T-helper 1 cell treated with Interleukin-12 subunit alpha and Interleukin-12 subunit beta and Interleukin-4 antibody, amounts not matched to agents 30 μg/mL and 1 μg/mL, for 36 hours (primary cell): ENCODE measurements at regions not wholly inside any gene's neighbourhood (a gene's known extent, or its start where the extent isn't known, plus 50 kb on each side); places are given as distances from the start of the nearest gene placed in this dataset.

Source experiments
- H3K27ac Mint-ChIP-seq: one replicate; pipeline ENCODE4 v1.8.0; 2021; ENCODE audit warnings: mild to moderate bottlenecking, mixed read lengths
- H3K27me3 Mint-ChIP-seq: one replicate; pipeline ENCODE4 v1.8.0; 2021; ENCODE audit warnings: low read depth, mixed read lengths
- H3K36me3 Mint-ChIP-seq: one replicate; pipeline ENCODE4 v1.8.0; 2021; ENCODE audit warnings: low read depth, mixed read lengths
- H3K4me1 Mint-ChIP-seq: one replicate; pipeline ENCODE4 v1.8.0; 2021; ENCODE audit warnings: low read depth, mixed read lengths
- H3K4me3 Mint-ChIP-seq: one replicate; pipeline ENCODE4 v1.8.0; 2021; ENCODE audit warnings: mild to moderate bottlenecking, moderate library complexity, mixed read lengths
- H3K9me3 Mint-ChIP-seq: one replicate; pipeline ENCODE4 v1.8.0; 2021; ENCODE audit warnings: mixed read lengths

GRCh38 chr14:58718226-58719205, 80.8 kb downstream of the DACT1 start:
- H3K27ac Mint-ChIP-seq: no peak overlapping the region
- H3K27me3 Mint-ChIP-seq: no peaks in the 10 kb centered on the region
- H3K36me3 Mint-ChIP-seq: no peaks in the 10 kb centered on the region
- no peak overlapping the region for H3K4me3 Mint-ChIP-seq
- H3K9me3 Mint-ChIP-seq: no peaks in the 10 kb centered on the region
- peaks cover 5% of the 10 kb centered on the region for H3K4me1 Mint-ChIP-seq

GRCh38 chr14:58721723-58722122, 84.0 kb downstream of the DACT1 start:
- Mint-ChIP-seq H3K9me3 (no peaks in the 10 kb centered on the region), H3K27ac (no peak overlapping the region), H3K4me1 (no peaks in the 10 kb centered on the region), H3K4me3 (no peak overlapping the region), H3K27me3 (no peaks in the 10 kb centered on the region), H3K36me3 (no peaks in the 10 kb centered on the region)

GRCh38 chr14:58722441-58722840, 84.7 kb downstream of the DACT1 start:
- H3K4me3 Mint-ChIP-seq: no peak overlapping the region
- no peaks in the 10 kb centered on the region for H3K9me3 Mint-ChIP-seq
- H3K27ac Mint-ChIP-seq: no peak overlapping the region
- no peaks in the 10 kb centered on the region for H3K4me1 Mint-ChIP-seq
- H3K27me3 Mint-ChIP-seq: no peaks in the 10 kb centered on the region
- H3K36me3 Mint-ChIP-seq: no peaks in the 10 kb centered on the region

GRCh38 chr14:58724206-58724605, 86.4 kb downstream of the DACT1 start:
- Mint-ChIP-seq H3K27ac (no peak overlapping the region), H3K36me3 (no peaks in the 10 kb centered on the region), H3K4me1 (no peaks in the 10 kb centered on the region), H3K27me3 (no peaks in the 10 kb centered on the region), H3K4me3 (no peak overlapping the region), H3K9me3 (no peaks in the 10 kb centered on the region)

- no peaks in the 10 kb centered on the region for H3K9me3 Mint-ChIP-seq
- no peaks in the 10 kb centered on the region for H3K36me3 Mint-ChIP-seq
- no peak overlapping the region for H3K27ac Mint-ChIP-seq
Observed at GRCh38 chr14:58724702-58725101, 86.9 kb downstream of the DACT1 start.

GRCh38 chr14:58725226-58725625, 87.5 kb downstream of the DACT1 start:
- no peaks in the 10 kb centered on the region for H3K36me3 Mint-ChIP-seq
- no peaks in the 10 kb centered on the region for H3K4me1 Mint-ChIP-seq
- no peak overlapping the region for H3K4me3 Mint-ChIP-seq
- no peaks in the 10 kb centered on the region for H3K27me3 Mint-ChIP-seq
- H3K27ac Mint-ChIP-seq: no peak overlapping the region
- no peaks in the 10 kb centered on the region for H3K9me3 Mint-ChIP-seq

More at GRCh38 chr14:58724702-58725101, 86.9 kb downstream of the DACT1 start:
- Mint-ChIP-seq H3K27me3 (no peaks in the 10 kb centered on the region), H3K4me3 (no peak overlapping the region), H3K4me1 (no peaks in the 10 kb centered on the region)

- Mint-ChIP-seq H3K36me3 (no peaks in the 10 kb centered on the region), H3K27ac (no peak overlapping the region), H3K4me1 (no peaks in the 10 kb centered on the region), H3K9me3 (peaks cover 4% of the 10 kb centered on the region), H3K27me3 (peaks cover 4% of the 10 kb centered on the region), H3K4me3 (no peak overlapping the region)
Observed at GRCh38 chr14:58725871-58726270, 88.1 kb downstream of the DACT1 start.

- Mint-ChIP-seq H3K27ac (no peak overlapping the region), H3K4me1 (peaks cover 4% of the 10 kb centered on the region), H3K27me3 (peaks cover 4% of the 10 kb centered on the region), H3K9me3 (peaks cover 4% of the 10 kb centered on the region), H3K36me3 (no peaks in the 10 kb centered on the region), H3K4me3 (no peak overlapping the region)
Observed at GRCh38 chr14:58730792-58731464, 93.2 kb downstream of the DACT1 start.

- peaks cover 4% of the 10 kb centered on the region for H3K4me1 Mint-ChIP-seq
- H3K4me3 Mint-ChIP-seq: no peak overlapping the region
- H3K27ac Mint-ChIP-seq: no peak overlapping the region
- H3K27me3 Mint-ChIP-seq: peaks cover 4% of the 10 kb centered on the region
- peaks cover 4% of the 10 kb centered on the region for H3K9me3 Mint-ChIP-seq
- H3K36me3 Mint-ChIP-seq: no peaks in the 10 kb centered on the region
Observed at GRCh38 chr14:58731465-58732293, 93.9 kb downstream of the DACT1 start.

GRCh38 chr14:58732387-58732786, 94.6 kb downstream of the DACT1 start:
- H3K4me1 Mint-ChIP-seq: peaks cover 4% of the 10 kb centered on the region
- no peaks in the 10 kb centered on the region for H3K36me3 Mint-ChIP-seq
- no peak overlapping the region for H3K27ac Mint-ChIP-seq
- H3K4me3 Mint-ChIP-seq: no peak overlapping the region
- peaks cover 4% of the 10 kb centered on the region for H3K9me3 Mint-ChIP-seq
- peaks cover 4% of the 10 kb centered on the region for H3K27me3 Mint-ChIP-seq

GRCh38 chr14:58733451-58734208, 95.9 kb downstream of the DACT1 start:
- H3K4me1 Mint-ChIP-seq: peaks cover 4% of the 10 kb centered on the region
- H3K27ac Mint-ChIP-seq: no peak overlapping the region
- no peak overlapping the region for H3K4me3 Mint-ChIP-seq
- peaks cover 4% of the 10 kb centered on the region for H3K9me3 Mint-ChIP-seq
- peaks cover 4% of the 10 kb centered on the region for H3K27me3 Mint-ChIP-seq
- no peaks in the 10 kb centered on the region for H3K36me3 Mint-ChIP-seq

GRCh38 chr14:58735596-58735995, 97.8 kb downstream of the DACT1 start:
- peaks cover 6% of the 10 kb centered on the region for H3K27me3 Mint-ChIP-seq
- no peak overlapping the region for H3K27ac Mint-ChIP-seq
- H3K4me3 Mint-ChIP-seq: no peak overlapping the region
- peaks cover 2% of the 10 kb centered on the region for H3K9me3 Mint-ChIP-seq
- H3K36me3 Mint-ChIP-seq: no peaks in the 10 kb centered on the region
- peaks cover 4% of the 10 kb centered on the region for H3K4me1 Mint-ChIP-seq

- Mint-ChIP-seq H3K4me3 (no peak overlapping the region), H3K9me3 (no peaks in the 10 kb centered on the region), H3K27ac (no peak overlapping the region), H3K36me3 (no peaks in the 10 kb centered on the region), H3K4me1 (peaks cover 4% of the 10 kb centered on the region), H3K27me3 (peaks cover 4% of the 10 kb centered on the region)
Observed at GRCh38 chr14:58736606-58737005, 98.8 kb downstream of the DACT1 start.

- H3K4me3 Mint-ChIP-seq: no peak overlapping the region
- peaks cover 4% of the 10 kb centered on the region for H3K27me3 Mint-ChIP-seq
- H3K4me1 Mint-ChIP-seq: peaks cover 4% of the 10 kb centered on the region
- H3K9me3 Mint-ChIP-seq: no peaks in the 10 kb centered on the region
- no peaks in the 10 kb centered on the region for H3K36me3 Mint-ChIP-seq
- no peak overlapping the region for H3K27ac Mint-ChIP-seq
Observed at GRCh38 chr14:58737511-58737910, 99.7 kb downstream of the DACT1 start.
